IMR-90 (cell line): ENCODE measurements at regions not wholly inside any gene's neighbourhood (a gene's known extent, or its start where the extent isn't known, plus 50 kb on each side); places are given as distances from the start of the nearest gene placed in this dataset.

Experiments
- ATAC-seq: fragments of 200-7000 bp; cut with Tn5 transposase; 2 replicates; pipeline ENCODE4 v1.9.1; 2020; ENCODE audit warnings: low read depth, mild to moderate bottlenecking, moderate library complexity
- BruUV-seq: library from RNA; stranded (reverse); fragments of 400-500 nt; replicated peaks from 2 replicates; lab custom pipeline; 2021; lab: Mats Ljungman, UMichigan
- CTCF ChIA-PET: fragments of 300-600 bp; formaldehyde crosslinking; extraction: SDS; loops from one replicate; lab custom pipeline; 2021; ENCODE audit warnings: antibody characterized with exemption; lab: Yijun Ruan, JAX
- POLR2A ChIA-PET: fragments of 300-600 bp; sonication (Branson Sonifier 250); formaldehyde crosslinking; loops from one replicate; lab custom pipeline; 2022; ENCODE audit warnings: antibody characterized with exemption; ENCODE audit not compliant: unreplicated experiment; lab: Charles Lee
- DNase-seq: peaks from one replicate; pipeline ENCODE4 v3.0.0; 2013
- H2AFZ ChIP-seq: replicated peaks from 2 replicates; pipeline ENCODE3; 2013; ENCODE audit warnings: low read length, mild to moderate bottlenecking; ENCODE audit not compliant: poor library complexity
- H2AK5ac ChIP-seq: 2 replicates; pipeline ENCODE4 v1.6.1; 2013; ENCODE audit warnings: low read depth, low read length, inconsistent platforms
- H2AK9ac ChIP-seq: replicated peaks from 2 replicates; pipeline ENCODE3; 2013; ENCODE audit warnings: mild to moderate bottlenecking, low read depth, low read length, moderate library complexity; ENCODE audit not compliant: poor library complexity
- H2BK120ac ChIP-seq: 2 replicates; pipeline ENCODE4 v1.6.1; 2013; ENCODE audit warnings: low read depth, low read length, inconsistent platforms
- H2BK15ac ChIP-seq: 3 replicates; pipeline ENCODE4 v1.6.1; 2013; ENCODE audit warnings: low read depth, low read length, inconsistent platforms
- H2BK20ac ChIP-seq: 2 replicates; pipeline ENCODE4 v1.6.1; 2013; ENCODE audit warnings: low read depth, mild to moderate bottlenecking, inconsistent platforms, low read length, moderate library complexity
- H2BK5ac ChIP-seq: 2 replicates; pipeline ENCODE4 v1.6.1; 2013; ENCODE audit warnings: mild to moderate bottlenecking, low read depth, low read length, inconsistent platforms; ENCODE audit not compliant: poor library complexity, severe bottlenecking
- H3K14ac ChIP-seq: replicated peaks from 2 replicates; pipeline ENCODE4 v1.6.1; 2013; ENCODE audit warnings: low read depth, low read length, inconsistent platforms
- H3K18ac ChIP-seq: 2 replicates; pipeline ENCODE4 v1.6.1; 2013; ENCODE audit warnings: low read depth, low read length, control low read depth
- H3K23ac ChIP-seq: 2 replicates; pipeline ENCODE4 v1.6.1; 2013; ENCODE audit warnings: low read depth, low read length, inconsistent platforms
- H3K27ac ChIP-seq: 2 replicates; pipeline ENCODE4 v1.5.1; 2013; ENCODE audit warnings: mild to moderate bottlenecking, control low read depth, low read length; ENCODE audit not compliant: insufficient read depth
- H3K27me3 ChIP-seq: 2 replicates; pipeline ENCODE4 v1.6.1; 2013; ENCODE audit warnings: low read length; ENCODE audit not compliant: control insufficient read depth, insufficient read depth
- H3K36me3 ChIP-seq: 2 replicates; pipeline ENCODE4 v1.6.1; 2013; ENCODE audit warnings: low read length, mixed read lengths; ENCODE audit not compliant: control insufficient read depth, insufficient read depth
- H3K4ac ChIP-seq: 2 replicates; pipeline ENCODE4 v1.6.1; 2013; ENCODE audit warnings: low read depth, low read length, inconsistent platforms
- H3K4me1 ChIP-seq: 2 replicates; pipeline ENCODE4 v1.6.1; 2013; ENCODE audit warnings: low read length, mixed read lengths; ENCODE audit not compliant: control insufficient read depth, insufficient read depth
- H3K4me2 ChIP-seq: 2 replicates; pipeline ENCODE4 v1.6.1; 2013; ENCODE audit warnings: low read depth, mild to moderate bottlenecking, control low read depth, low read length, moderate library complexity
- H3K4me3 ChIP-seq: 2 replicates; pipeline ENCODE4 v1.5.1; 2013; ENCODE audit warnings: low read depth, mild to moderate bottlenecking, control low read depth, low read length, moderate library complexity; ENCODE audit not compliant: insufficient read depth
- H3K56ac ChIP-seq: 2 replicates; pipeline ENCODE4 v1.6.1; 2013; ENCODE audit warnings: low read length, inconsistent platforms; ENCODE audit not compliant: insufficient read depth; ENCODE audit errors: extremely low read depth
- H3K79me1 ChIP-seq, 2 experiments: 2 replicates each; pipeline ENCODE4 v1.6.1; 2013; ENCODE audit warnings: low read length in 2 of 2, inconsistent platforms in 1 of 2, low read depth in 1 of 2
- H3K9ac ChIP-seq: 2 replicates; pipeline ENCODE4 v1.6.1; 2013; ENCODE audit warnings: low read depth, low read length, control low read depth
- H3K9me1 ChIP-seq: 2 replicates; pipeline ENCODE4 v1.6.1; 2013; ENCODE audit warnings: low read length, inconsistent platforms; ENCODE audit not compliant: insufficient read depth
- H3K9me3 ChIP-seq: 2 replicates; pipeline ENCODE4 v1.6.1; 2013; ENCODE audit warnings: low read length; ENCODE audit not compliant: control insufficient read depth, insufficient read depth
- H4K20me1 ChIP-seq: 2 replicates; pipeline ENCODE4 v1.6.1; 2013; ENCODE audit warnings: low read length, inconsistent platforms; ENCODE audit not compliant: insufficient read depth
- H4K5ac ChIP-seq: 2 replicates; pipeline ENCODE4 v1.6.1; 2013; ENCODE audit warnings: mild to moderate bottlenecking, low read depth, low read length, control low read depth
- H4K8ac ChIP-seq, 2 experiments: 2 replicates each; pipeline ENCODE4 v1.6.1; 2013; ENCODE audit warnings: low read depth in 2 of 2, low read length in 2 of 2, control low read depth in 1 of 2, inconsistent platforms in 1 of 2
- H4K91ac ChIP-seq: 2 replicates; pipeline ENCODE4 v1.6.1; 2013; ENCODE audit warnings: low read depth, low read length, inconsistent platforms; ENCODE audit not compliant: insufficient read depth
- BHLHE40 ChIP-seq: fragments of 150-350 bp; IDR thresholded peaks from 2 replicates; pipeline ENCODE4 v1.6.1; 2016; ENCODE audit warnings: mild to moderate bottlenecking, low read depth, low read length
- CEBPB ChIP-seq: IDR thresholded peaks from 2 replicates; pipeline ENCODE4 v1.6.1; 2012; ENCODE audit warnings: low read depth, low read length, improper control_type of control experiment
- CHD1 ChIP-seq: IDR thresholded peaks from 2 replicates; pipeline ENCODE4 v1.6.1; 2012; ENCODE audit warnings: low read depth, low read length, improper control_type of control experiment
- FOS ChIP-seq: fragments of 150-350 bp; IDR thresholded peaks from 2 replicates; pipeline ENCODE4 v1.6.1; 2016; ENCODE audit warnings: low read depth, low read length
- MAFK ChIP-seq: IDR thresholded peaks from 2 replicates; pipeline ENCODE4 v1.6.1; 2012; ENCODE audit warnings: low read depth, low read length, improper control_type of control experiment
- MAZ ChIP-seq: IDR thresholded peaks from 2 replicates; pipeline ENCODE4 v1.6.1; 2012; ENCODE audit warnings: low read depth, mild to moderate bottlenecking, low read length, improper control_type of control experiment, moderate library complexity, borderline replicate concordance
- NFE2L2 ChIP-seq: fragments of 150-350 bp; IDR thresholded peaks from 2 replicates; pipeline ENCODE4 v1.6.1; 2016; ENCODE audit warnings: low read depth, mild to moderate bottlenecking, low read length
- POLR2A ChIP-seq: IDR thresholded peaks from 2 replicates; pipeline ENCODE4 v1.6.1; 2012; ENCODE audit warnings: mild to moderate bottlenecking, low read depth, low read length
- RAD21 ChIP-seq: IDR thresholded peaks from 2 replicates; pipeline ENCODE4 v1.6.1; 2012; ENCODE audit warnings: low read length, improper control_type of control experiment
- SMC3 ChIP-seq: fragments of 150-350 bp; IDR thresholded peaks from 2 replicates; pipeline ENCODE4 v1.6.1; 2016; ENCODE audit warnings: low read depth, mild to moderate bottlenecking, antibody characterized with exemption, low read length, moderate library complexity
- WGBS, 2 experiments: methylation state at CpG; one replicate each; pipeline versions ENCODE4 v1.1.5 to v1.1.7; 2013; ENCODE audit warnings: missing lambda C conversion rate in 2 of 2; ENCODE audit not compliant: insufficient read length in 1 of 2; ENCODE audit errors: extremely low coverage in 2 of 2; 5-methylcytosine and 5-hydroxymethylcytosine counted together
- dilution Hi-C: fragments of 300-500 bp; cut with HindIII; formaldehyde crosslinking; loops from one replicate; pipeline ENCODE4 v1.14.3; 2018; ENCODE audit warnings: low sequenced_read_pairs; ENCODE audit not compliant: unreplicated experiment
- in situ Hi-C: fragments of 300-500 bp; cut with MboI; formaldehyde crosslinking; loops from 3 replicates; pipeline ENCODE4 v1.14.3; 2019; ENCODE audit warnings: low sequenced_read_pairs, inconsistent platforms, mixed read lengths
- intact Hi-C: fragments of 100-400 bp; cut with micrococcal nuclease; formaldehyde crosslinking; loops from 2 replicates; pipeline ENCODE4 v1.10.0; 2022
- TF ChIP-seq, protein P1 (sequence below): conservative IDR thresholded peaks from 2 replicates; pipeline ENCODE4 v1.5.1; 2012; ENCODE audit warnings: mild to moderate bottlenecking, low read depth, low read length, improper control_type of control experiment
- TF ChIP-seq, protein P2 (sequence below): fragments of 150-350 bp; IDR thresholded peaks from 2 replicates; pipeline ENCODE4 v1.6.1; 2017; ENCODE audit warnings: mild to moderate bottlenecking, antibody characterized with exemption, low read length, low read depth
- TF ChIP-seq, protein P3 (sequence below): fragments of 150-350 bp; IDR thresholded peaks from 2 replicates; pipeline ENCODE4 v1.6.1; 2016; ENCODE audit warnings: low read depth, mild to moderate bottlenecking, low read length, moderate library complexity, borderline replicate concordance

DNA sequence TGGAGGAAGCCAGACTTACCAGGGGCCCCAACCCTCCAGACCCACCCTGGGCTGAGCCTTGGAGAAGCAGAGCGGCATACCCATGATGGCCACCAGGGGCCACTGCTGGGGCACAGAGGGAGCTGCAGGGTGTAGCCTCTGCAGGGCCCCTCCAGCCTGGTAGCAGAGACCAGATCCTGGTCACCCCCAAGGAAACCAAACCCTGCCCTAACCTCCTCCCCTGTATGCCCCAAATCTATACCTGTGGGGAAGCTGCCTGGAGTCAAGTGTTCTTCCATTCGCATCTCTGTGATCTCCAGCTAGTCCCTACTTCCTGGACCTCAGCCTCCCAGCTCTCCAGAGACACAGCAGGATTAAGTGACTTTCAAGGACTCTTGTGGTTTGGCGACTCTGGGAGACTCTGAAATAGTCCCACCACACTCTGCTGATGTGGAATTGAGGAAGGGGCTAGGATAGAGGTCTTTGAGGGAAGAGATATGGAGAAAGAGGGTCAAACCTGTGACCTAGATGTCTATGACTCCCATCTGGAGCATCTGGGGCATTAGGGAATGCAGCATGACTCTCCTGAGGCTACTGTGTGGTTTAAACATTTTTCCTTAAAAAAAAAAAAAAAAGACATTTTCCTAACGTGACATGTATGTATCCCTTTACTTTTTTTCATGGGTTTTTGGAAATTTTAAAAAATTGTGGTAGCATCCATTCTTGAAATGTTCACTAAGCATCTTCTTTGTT, 119.2 kb upstream of the IPO9 start:
- H3K4me2 ChIP-seq: peak overlapping the region; percentile 50
- peak; percentile 69 for ATAC-seq
- H2BK20ac ChIP-seq: peak overlapping the region; percentile 88
- H2AK9ac ChIP-seq: peak overlapping the region; percentile 42
- peaks cover 9% of the 10 kb centered on the region for H3K36me3 ChIP-seq
- H2AK5ac ChIP-seq: peak overlapping the region; percentile 93
- H4K8ac ChIP-seq: peak overlapping the region; percentile 62 to 84
- peak overlapping the region; percentile 41; the same call in 1 of the 2 replicates for H3K23ac ChIP-seq
- WGBS, 2 experiments: no CpG with 5 or more reads among the region's 4 CpGs
- peak overlapping the region; percentile 52; the same call in 1 of the 2 replicates for H3K9ac ChIP-seq
- peak overlapping the region; percentile 39; the same call in 1 of the 3 replicates for H2BK15ac ChIP-seq
- peak overlapping the region; percentile 92 for H4K91ac ChIP-seq
- H2BK120ac ChIP-seq: peak overlapping the region; percentile 88
- peak overlapping the region; percentile 78 for H3K14ac ChIP-seq
- DNase-seq: peak; percentile 66
- no peak overlapping the region for H3K4me3 ChIP-seq
- peaks cover 41% of the 10 kb centered on the region for H3K4me1 ChIP-seq
- H3K56ac ChIP-seq: no peak overlapping the region; the same call in 1 of the 2 replicates
- peak overlapping the region; percentile 74 for H3K27ac ChIP-seq
- CTCF ChIA-PET: interaction anchor here (0.6 to 2.6 kb wide), 15 partner anchors 10 to 221 kb away, joined by 3 to 28 read pairs (median 4); no protein-coding TSS in a partner anchor
- H4K20me1 ChIP-seq: peaks cover 48% of the 10 kb centered on the region; the same call in 1 of the 2 replicates
- in situ Hi-C loops (loop anchor here (5.0 kb wide), 2 partner anchors 78 to 152 kb away; no protein-coding TSS in a partner anchor), dilution Hi-C loops (no loop called here), intact Hi-C loops (loop anchor here (1.0 to 5.0 kb wide), 2 partner anchors 38 to 84 kb away; no protein-coding TSS in a partner anchor)
- H3K4ac ChIP-seq: peak overlapping the region; percentile 91
- no peak overlapping the region for H2AFZ ChIP-seq
- 0 out of 2 replicates have a peak, but pooled peaks have one; percentile 25 for TF ChIP-seq POLR2A
- TF ChIP-seq BHLHE40: no peak
- no peak for TF ChIP-seq CHD1
- no peak for TF ChIP-seq NFE2L2
- TF ChIP-seq RAD21: peak; percentile 94
- no peak for TF ChIP-seq CEBPB
- peak; percentile 53; the same call in 1 of the 2 replicates for TF ChIP-seq MAZ
- TF ChIP-seq, protein P1, sequence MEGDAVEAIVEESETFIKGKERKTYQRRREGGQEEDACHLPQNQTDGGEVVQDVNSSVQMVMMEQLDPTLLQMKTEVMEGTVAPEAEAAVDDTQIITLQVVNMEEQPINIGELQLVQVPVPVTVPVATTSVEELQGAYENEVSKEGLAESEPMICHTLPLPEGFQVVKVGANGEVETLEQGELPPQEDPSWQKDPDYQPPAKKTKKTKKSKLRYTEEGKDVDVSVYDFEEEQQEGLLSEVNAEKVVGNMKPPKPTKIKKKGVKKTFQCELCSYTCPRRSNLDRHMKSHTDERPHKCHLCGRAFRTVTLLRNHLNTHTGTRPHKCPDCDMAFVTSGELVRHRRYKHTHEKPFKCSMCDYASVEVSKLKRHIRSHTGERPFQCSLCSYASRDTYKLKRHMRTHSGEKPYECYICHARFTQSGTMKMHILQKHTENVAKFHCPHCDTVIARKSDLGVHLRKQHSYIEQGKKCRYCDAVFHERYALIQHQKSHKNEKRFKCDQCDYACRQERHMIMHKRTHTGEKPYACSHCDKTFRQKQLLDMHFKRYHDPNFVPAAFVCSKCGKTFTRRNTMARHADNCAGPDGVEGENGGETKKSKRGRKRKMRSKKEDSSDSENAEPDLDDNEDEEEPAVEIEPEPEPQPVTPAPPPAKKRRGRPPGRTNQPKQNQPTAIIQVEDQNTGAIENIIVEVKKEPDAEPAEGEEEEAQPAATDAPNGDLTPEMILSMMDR: peak; percentile 87
- TF ChIP-seq, protein P2, sequence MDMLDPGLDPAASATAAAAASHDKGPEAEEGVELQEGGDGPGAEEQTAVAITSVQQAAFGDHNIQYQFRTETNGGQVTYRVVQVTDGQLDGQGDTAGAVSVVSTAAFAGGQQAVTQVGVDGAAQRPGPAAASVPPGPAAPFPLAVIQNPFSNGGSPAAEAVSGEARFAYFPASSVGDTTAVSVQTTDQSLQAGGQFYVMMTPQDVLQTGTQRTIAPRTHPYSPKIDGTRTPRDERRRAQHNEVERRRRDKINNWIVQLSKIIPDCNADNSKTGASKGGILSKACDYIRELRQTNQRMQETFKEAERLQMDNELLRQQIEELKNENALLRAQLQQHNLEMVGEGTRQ: no peak
- TF ChIP-seq, protein P3, sequence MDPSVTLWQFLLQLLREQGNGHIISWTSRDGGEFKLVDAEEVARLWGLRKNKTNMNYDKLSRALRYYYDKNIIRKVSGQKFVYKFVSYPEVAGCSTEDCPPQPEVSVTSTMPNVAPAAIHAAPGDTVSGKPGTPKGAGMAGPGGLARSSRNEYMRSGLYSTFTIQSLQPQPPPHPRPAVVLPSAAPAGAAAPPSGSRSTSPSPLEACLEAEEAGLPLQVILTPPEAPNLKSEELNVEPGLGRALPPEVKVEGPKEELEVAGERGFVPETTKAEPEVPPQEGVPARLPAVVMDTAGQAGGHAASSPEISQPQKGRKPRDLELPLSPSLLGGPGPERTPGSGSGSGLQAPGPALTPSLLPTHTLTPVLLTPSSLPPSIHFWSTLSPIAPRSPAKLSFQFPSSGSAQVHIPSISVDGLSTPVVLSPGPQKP: no peak
- peak; percentile 94 for TF ChIP-seq SMC3
- TF ChIP-seq FOS: no peak
- no peak for TF ChIP-seq MAFK
- POLR2A ChIA-PET: no interaction called here
- H4K5ac ChIP-seq: peak overlapping the region; percentile 70
- peaks cover 60 to 85% of the 10 kb centered on the region in 2 experiments for H3K79me1 ChIP-seq
- no peaks in the 10 kb centered on the region for H3K27me3 ChIP-seq
- peaks cover 39% of the 10 kb centered on the region for H3K9me1 ChIP-seq
- no peaks in the 10 kb centered on the region for H3K9me3 ChIP-seq
- peak overlapping the region; percentile 94 for H3K18ac ChIP-seq
- peak overlapping the region; percentile 92 for H2BK5ac ChIP-seq
- no TSS peak for BruUV-seq
